ENCODE measurements at regions not wholly inside any gene's neighbourhood (a gene's known extent, or its start where the extent isn't known, plus 50 kb on each side); places are given as distances from the start of the nearest gene placed in this dataset.

GRCh38 chr4:160701671-160702070, 1462.1 kb downstream of the FSTL5 start:
- Histone ChIP-seq H3K4me3 (no peak overlapping the region), H3K36me3 (ENCODE audit: low read depth) (no peaks in the 10 kb centered on the region), H3K9me3 (no peaks in the 10 kb centered on the region), H3K4me1 (ENCODE audit: low read depth) (no peaks in the 10 kb centered on the region)
- ATAC-seq: no peak
- intact Hi-C loops (cut with DNase I, micrococcal nuclease): no loop called here
- no peak for DNase-seq
- no peak for TF ChIP-seq CTCF (IDR thresholded peaks at IDR 0.05)

DNA sequence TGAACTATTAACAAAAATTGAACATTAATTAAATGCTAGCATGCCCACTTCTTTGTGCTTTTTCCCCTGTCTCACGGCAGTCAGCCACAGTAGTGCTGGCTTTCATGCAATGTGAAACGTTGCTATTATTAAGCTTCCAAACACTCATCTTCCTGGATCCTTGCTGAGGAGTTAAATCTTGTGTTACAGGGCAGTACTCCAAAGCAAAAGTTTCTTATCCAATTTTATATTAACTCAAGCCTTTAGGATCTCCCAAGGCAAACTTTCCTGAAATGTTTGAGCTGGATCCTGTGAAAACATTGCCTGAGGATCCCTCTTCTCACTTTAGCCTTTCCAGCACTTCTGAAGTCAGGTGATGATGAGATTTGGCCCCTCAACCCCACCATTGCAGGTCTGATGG, 1454.8 kb downstream of the FSTL5 start:
- no peaks in the 10 kb centered on the region for H3K4me1 ChIP-seq (ENCODE audit: low read depth)
- TF ChIP-seq CTCF (IDR thresholded peaks at IDR 0.05): no peak
- H3K4me3 ChIP-seq: no peak overlapping the region
- H3K36me3 ChIP-seq (ENCODE audit: low read depth): no peaks in the 10 kb centered on the region
- ATAC-seq: no peak
- intact Hi-C loops (cut with DNase I, micrococcal nuclease): no loop called here
- DNase-seq: no peak
- no peaks in the 10 kb centered on the region for H3K9me3 ChIP-seq

- intact Hi-C loops (cut with DNase I, micrococcal nuclease): no loop called here
- ATAC-seq: no peak
- DNase-seq: no peak
- Histone ChIP-seq H3K9me3 (no peaks in the 10 kb centered on the region), H3K4me3 (no peak overlapping the region), H3K36me3 (ENCODE audit: low read depth) (no peaks in the 10 kb centered on the region), H3K4me1 (ENCODE audit: low read depth) (no peaks in the 10 kb centered on the region)
- no peak for TF ChIP-seq CTCF (IDR thresholded peaks at IDR 0.05)
Measured at GRCh38 chr4:160709546-160709945, 1454.3 kb downstream of the FSTL5 start.

DNA sequence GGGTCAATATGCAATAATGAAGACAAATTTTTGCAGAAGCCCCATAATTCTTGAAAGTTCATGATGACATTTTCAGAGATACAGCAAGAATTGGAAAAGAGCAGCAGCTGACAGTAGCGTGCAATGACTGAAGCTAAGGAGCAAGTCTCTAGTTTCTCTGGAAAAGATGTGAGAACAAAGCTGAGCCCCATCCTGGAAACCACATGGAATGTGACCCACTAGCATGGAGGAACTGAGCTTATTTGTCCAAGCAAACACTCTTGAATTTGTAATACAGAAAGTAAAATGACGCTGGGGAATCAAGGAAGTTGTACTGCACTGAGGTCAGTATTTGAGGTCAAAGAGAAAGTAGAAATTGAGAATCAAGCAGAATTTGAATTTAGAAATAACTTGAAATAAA, 1447.2 kb downstream of the FSTL5 start:
- DNase-seq (no peak), ATAC-seq (no peak)
- H3K4me3 ChIP-seq: no peak overlapping the region
- no peaks in the 10 kb centered on the region for H3K36me3 ChIP-seq (ENCODE audit: low read depth)
- intact Hi-C loops (cut with DNase I, micrococcal nuclease): no loop called here
- TF ChIP-seq CTCF (IDR thresholded peaks at IDR 0.05): no peak
- no peaks in the 10 kb centered on the region for H3K9me3 ChIP-seq
- H3K4me1 ChIP-seq (ENCODE audit: low read depth): no peaks in the 10 kb centered on the region

- Histone ChIP-seq H3K4me3 (no peak overlapping the region), H3K4me1 (ENCODE audit: low read depth) (no peaks in the 10 kb centered on the region), H3K36me3 (ENCODE audit: low read depth) (no peaks in the 10 kb centered on the region), H3K9me3 (no peaks in the 10 kb centered on the region)
- DNase-seq: no peak
- no peak for ATAC-seq
- intact Hi-C loops (cut with DNase I, micrococcal nuclease): no loop called here
- no peak for TF ChIP-seq CTCF (IDR thresholded peaks at IDR 0.05)
Measured at GRCh38 chr4:160717848-160718247, 1446.0 kb downstream of the FSTL5 start.

DNA sequence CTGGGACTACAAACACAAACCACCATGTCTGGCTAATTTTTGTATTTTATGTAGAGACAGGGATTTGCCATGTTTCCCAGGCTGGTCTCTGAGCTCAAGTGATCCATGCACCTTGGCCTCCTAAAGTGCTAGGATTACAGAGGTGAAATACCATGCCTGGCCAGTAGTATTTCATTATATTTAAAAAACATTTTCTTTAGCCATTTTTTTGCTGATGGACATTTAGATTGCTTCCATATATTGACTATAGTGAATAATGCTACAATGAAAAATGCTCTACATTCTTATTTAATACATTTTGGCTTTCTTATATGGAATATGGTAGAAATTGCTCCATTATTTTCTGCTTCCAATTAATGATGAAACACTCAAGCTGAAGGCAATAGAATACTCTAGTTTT, 1439.7 kb downstream of the FSTL5 start:
- DNase-seq (no peak), ATAC-seq (no peak)
- H3K4me3 ChIP-seq: no peak overlapping the region
- no peaks in the 10 kb centered on the region for H3K9me3 ChIP-seq
- no peaks in the 10 kb centered on the region for H3K36me3 ChIP-seq (ENCODE audit: low read depth)
- no peaks in the 10 kb centered on the region for H3K4me1 ChIP-seq (ENCODE audit: low read depth)
- TF ChIP-seq CTCF (IDR thresholded peaks at IDR 0.05): no peak
- intact Hi-C loops (cut with DNase I, micrococcal nuclease): no loop called here

All from mucosa of descending colon (tissue), 3 donors.